ENCODE measurements at regions not wholly inside any gene's neighbourhood (a gene's known extent, or its start where the extent isn't known, plus 50 kb on each side); places are given as distances from the start of the nearest gene placed in this dataset.

GRCh38 chr6:133818320-133818719 is 70.6 kb upstream of the TCF21 start:
- peaks cover 0 to 4% (median 0%) of the 10 kb centered on the region in 3 donors for H3K27me3 ChIP-seq (ENCODE audit: insufficient read depth in 3 of 3, low read length in 2 of 3)
- no peak overlapping the region for H3K4me3 ChIP-seq
- ATAC-seq (no peak), DNase-seq (no peak)
- intact Hi-C loops (cut with DNase I) = no loop called here
- TF ChIP-seq CTCF (IDR thresholded peaks at IDR 0.05) = no peak
- 66 to 78% (median 75%) methylated on average over 6 of the region's 6 CpGs for WGBS, 3 donors
- H3K36me3 ChIP-seq (ENCODE audit: insufficient read depth in 1 of 2, low read depth in 1 of 2) = no peaks in the 10 kb centered on the region
- H3K4me1 ChIP-seq = no peaks in the 10 kb centered on the region
- no peaks in the 10 kb centered on the region for H3K9me3 ChIP-seq
- H3K27ac ChIP-seq = no peak overlapping the region

- ATAC-seq (no peak), DNase-seq (no peak)
- WGBS, 3 donors = 62 to 64% (median 63%) methylated on average over 3 of the region's 3 CpGs
- TF ChIP-seq CTCF (IDR thresholded peaks at IDR 0.05) = no peak
- H3K27ac ChIP-seq = no peak overlapping the region
- H3K36me3 ChIP-seq (ENCODE audit: insufficient read depth in 1 of 2, low read depth in 1 of 2) = no peaks in the 10 kb centered on the region
- no peaks in the 10 kb centered on the region for H3K9me3 ChIP-seq
- intact Hi-C loops (cut with DNase I) = no loop called here
- H3K27me3 ChIP-seq (ENCODE audit: insufficient read depth in 3 of 3, low read length in 2 of 3) = peaks cover 0 to 4% (median 0%) of the 10 kb centered on the region in 3 donors
- H3K4me1 ChIP-seq = no peaks in the 10 kb centered on the region
- no peak overlapping the region for H3K4me3 ChIP-seq
Observed at GRCh38 chr6:133820208-133820607, 68.7 kb upstream of the TCF21 start.

GRCh38 chr6:133827766-133828165 is 61.1 kb upstream of the TCF21 start:
- intact Hi-C loops (cut with DNase I) = no loop called here
- Histone ChIP-seq H3K4me3 (no peak overlapping the region), H3K27ac (no peak overlapping the region), H3K4me1 (no peaks in the 10 kb centered on the region), H3K9me3 (no peaks in the 10 kb centered on the region), H3K36me3 (ENCODE audit: insufficient read depth in 1 of 2, low read depth in 1 of 2) (no peaks in the 10 kb centered on the region), H3K27me3 (ENCODE audit: insufficient read depth in 3 of 3, low read length in 2 of 3) (peaks cover 0 to 4% (median 0%) of the 10 kb centered on the region in 3 donors)
- no peak for DNase-seq
- TF ChIP-seq CTCF (IDR thresholded peaks at IDR 0.05) = no peak
- no peak for ATAC-seq

GRCh38 chr6:133833949-133834359 is 55.0 kb upstream of the TCF21 start:
- ATAC-seq (no peak), DNase-seq (no peak)
- no peaks in the 10 kb centered on the region for H3K36me3 ChIP-seq (ENCODE audit: insufficient read depth in 1 of 2, low read depth in 1 of 2)
- intact Hi-C loops (cut with DNase I) = loop anchor here in 1 of 2 donors (10.0 kb wide), 1 partner anchor 259 kb away; no protein-coding TSS in a partner anchor
- 39 to 48% (median 48%) methylated on average over 3 of the region's 3 CpGs for WGBS, 3 donors
- H3K27me3 ChIP-seq (ENCODE audit: insufficient read depth in 3 of 3, low read length in 2 of 3) = no peaks in the 10 kb centered on the region
- H3K4me1 ChIP-seq = no peaks in the 10 kb centered on the region
- no peak overlapping the region for H3K27ac ChIP-seq
- H3K9me3 ChIP-seq = no peaks in the 10 kb centered on the region
- H3K4me3 ChIP-seq = no peak overlapping the region
- TF ChIP-seq CTCF (IDR thresholded peaks at IDR 0.05) = no peak

- H3K9me3 ChIP-seq = no peaks in the 10 kb centered on the region
- intact Hi-C loops (cut with DNase I) = loop anchor here in 1 of 2 donors (5.0 to 10.0 kb wide), 2 partner anchors 83 to 260 kb away; no protein-coding TSS in a partner anchor
- no peaks in the 10 kb centered on the region for H3K36me3 ChIP-seq (ENCODE audit: insufficient read depth in 1 of 2, low read depth in 1 of 2)
- 66 to 71% (median 66%) methylated on average over 2 of the region's 2 CpGs for WGBS, 3 donors
- ATAC-seq = no peak
- DNase-seq = no peak
- H3K27me3 ChIP-seq (ENCODE audit: insufficient read depth in 3 of 3, low read length in 2 of 3) = peaks cover 0 to 4% (median 0%) of the 10 kb centered on the region in 3 donors
- H3K4me3 ChIP-seq = no peak overlapping the region
- no peaks in the 10 kb centered on the region for H3K4me1 ChIP-seq
- TF ChIP-seq CTCF (IDR thresholded peaks at IDR 0.05) = no peak
- H3K27ac ChIP-seq = no peak overlapping the region
Observed at GRCh38 chr6:133834472-133835170, 54.3 kb upstream of the TCF21 start.

All from psoas muscle (tissue), 7 donors.